ENCODE measurements at regions not wholly inside any gene's neighbourhood (a gene's known extent, or its start where the extent isn't known, plus 50 kb on each side); places are given as distances from the start of the nearest gene placed in this dataset.
"Not testable (repeated sequence)": the region's sequence is repeated elsewhere in the genome, so short reads cannot be mapped to it uniquely, and the experiment has no call there.

GRCh38 chr4:55696424-55696823, 60.3 kb upstream of the NMU start:
- DNase-seq (ENCODE audit: low spot score), result not testable (repeated sequence)

GRCh38 chr4:55706541-55706940, 70.4 kb upstream of the NMU start:
- no peak for DNase-seq (ENCODE audit: low spot score)

GRCh38 chr4:55707507-55707906, 71.4 kb upstream of the NMU start:
- DNase-seq (ENCODE audit: low spot score), result no peak

- DNase-seq (ENCODE audit: low spot score), result not testable (repeated sequence)
Observed at GRCh38 chr4:55707991-55708390, 71.9 kb upstream of the NMU start.

GRCh38 chr4:55712835-55713234, 76.7 kb upstream of the NMU start:
- DNase-seq (ENCODE audit: low spot score), result not testable (repeated sequence)

- DNase-seq (ENCODE audit: low spot score), result no peak
Observed at GRCh38 chr4:55721651-55722050, 85.6 kb upstream of the NMU start.

- no peak for DNase-seq (ENCODE audit: low spot score)
Observed at GRCh38 chr4:55722132-55722531, 86.0 kb upstream of the NMU start.

- no peak for DNase-seq (ENCODE audit: low spot score)
Observed at GRCh38 chr4:55723403-55723802, 87.3 kb upstream of the NMU start.

- no peak for DNase-seq (ENCODE audit: low spot score)
Observed at GRCh38 chr4:55725057-55725456, 89.0 kb upstream of the NMU start.

- DNase-seq (ENCODE audit: low spot score), result no peak
Observed at GRCh38 chr4:55727746-55728145, 91.6 kb upstream of the NMU start.

GRCh38 chr4:55729351-55730279, 90.0 kb upstream of the EXOC1L start:
- no peak for DNase-seq (ENCODE audit: low spot score)

- DNase-seq (ENCODE audit: low spot score), result no peak
Observed at GRCh38 chr4:55730280-55730931, 89.2 kb upstream of the EXOC1L start.

GRCh38 chr4:55731959-55732358, 87.6 kb upstream of the EXOC1L start:
- DNase-seq (ENCODE audit: low spot score), result no peak

- DNase-seq (ENCODE audit: low spot score), result no peak
Observed at GRCh38 chr4:55732864-55733263, 86.7 kb upstream of the EXOC1L start.

GRCh38 chr4:55733932-55734331, 85.7 kb upstream of the EXOC1L start:
- no peak for DNase-seq (ENCODE audit: low spot score)

GRCh38 chr4:55736605-55737183, 82.9 kb upstream of the EXOC1L start:
- peak; percentile 4 for DNase-seq (ENCODE audit: low spot score)

GRCh38 chr4:55742655-55743202, 76.9 kb upstream of the EXOC1L start:
- no peak for DNase-seq (ENCODE audit: low spot score)

GRCh38 chr4:55744369-55744768, 75.2 kb upstream of the EXOC1L start:
- DNase-seq (ENCODE audit: low spot score), result no peak

- no peak for DNase-seq (ENCODE audit: low spot score)
Observed at GRCh38 chr4:55745014-55745413, 74.6 kb upstream of the EXOC1L start.

GRCh38 chr4:55747793-55748192, 71.8 kb upstream of the EXOC1L start:
- DNase-seq (ENCODE audit: low spot score), result no peak

- no peak for DNase-seq (ENCODE audit: low spot score)
Observed at GRCh38 chr4:55749666-55750065, 69.9 kb upstream of the EXOC1L start.

- DNase-seq (ENCODE audit: low spot score), result no peak
Observed at GRCh38 chr4:55752810-55753209, 66.8 kb upstream of the EXOC1L start.

GRCh38 chr4:55753856-55754255, 65.7 kb upstream of the EXOC1L start:
- no peak for DNase-seq (ENCODE audit: low spot score)
